OCI-LY7 (cell line): ENCODE measurements at regions not wholly inside any gene's neighbourhood (a gene's known extent, or its start where the extent isn't known, plus 50 kb on each side); places are given as distances from the start of the nearest gene placed in this dataset.

Experiments used
- BruUV-seq: library from RNA; stranded (reverse); fragments of 400-500 nt; replicated peaks from 2 replicates; lab custom pipeline; 2021; lab: Mats Ljungman, UMichigan
- CTCF ChIA-PET: fragments of 300-600 bp; sonication (Branson Sonifier 250); formaldehyde crosslinking; loops from one replicate; lab custom pipeline; 2022; ENCODE audit warnings: antibody characterized with exemption; ENCODE audit not compliant: unreplicated experiment; lab: Charles Lee
- POLR2A ChIA-PET: fragments of 300-600 bp; sonication (Branson Sonifier 250); formaldehyde crosslinking; loops from one replicate; lab custom pipeline; 2022; ENCODE audit warnings: antibody characterized with exemption; lab: Charles Lee
- DNase-seq: peaks from one replicate; pipeline ENCODE4 v3.0.0-alpha.2; 2015; ENCODE audit warnings: low spot score
- H2AFZ ChIP-seq: fragments of 200-600 bp; sonication (generic), shearing (Covaris generic); 2 replicates; pipeline ENCODE4 v1.6.1; 2014; ENCODE audit warnings: mild to moderate bottlenecking, antibody characterized with exemption, low read length, moderate library complexity
- H3K27ac ChIP-seq: fragments of 200-600 bp; sonication (generic); 2 replicates; pipeline ENCODE4 v1.5.1; 2014; ENCODE audit warnings: mixed run types, low read depth, mild to moderate bottlenecking, moderate library complexity, low read length, inconsistent platforms; ENCODE audit not compliant: poor library complexity, severe bottlenecking
- H3K36me3 ChIP-seq: fragments of 200-600 bp; sonication (generic); 2 replicates; pipeline ENCODE4 v1.6.1; 2014; ENCODE audit warnings: mild to moderate bottlenecking, antibody characterized with exemption, low read length, moderate library complexity, mixed read lengths; ENCODE audit not compliant: insufficient read depth
- H3K4me1 ChIP-seq: fragments of 200-600 bp; sonication (generic); 2 replicates; pipeline ENCODE4 v1.5.1; 2014; ENCODE audit warnings: mild to moderate bottlenecking, low read length; ENCODE audit not compliant: insufficient read depth, poor library complexity, severe bottlenecking
- H3K4me2 ChIP-seq: fragments of 200-600 bp; sonication (generic); 2 replicates; pipeline ENCODE4 v1.6.1; 2014; ENCODE audit warnings: mild to moderate bottlenecking, low read length
- H3K4me3 ChIP-seq: fragments of 200-600 bp; sonication (generic); 2 replicates; pipeline ENCODE4 v1.5.1; 2014; ENCODE audit warnings: mild to moderate bottlenecking, low read depth, low read length; ENCODE audit not compliant: poor library complexity, severe bottlenecking
- H3K79me2 ChIP-seq: fragments of 200-600 bp; sonication (generic); 2 replicates; pipeline ENCODE4 v1.6.1; 2016; ENCODE audit warnings: low read depth, mild to moderate bottlenecking, low read length, moderate library complexity, mixed read lengths; ENCODE audit not compliant: insufficient read depth
- H3K9me2 ChIP-seq: fragments of 200-600 bp; sonication (generic); 2 replicates; pipeline ENCODE4 v1.6.1; 2016; ENCODE audit warnings: mild to moderate bottlenecking, low read length, mixed read lengths; ENCODE audit not compliant: insufficient read depth
- H3K9me3 ChIP-seq: fragments of 200-600 bp; sonication (generic); 2 replicates; pipeline ENCODE4 v1.6.1; 2014; ENCODE audit warnings: mild to moderate bottlenecking, mixed run types, low read length, mixed read lengths
- H4K20me1 ChIP-seq: fragments of 200-600 bp; sonication (generic); 2 replicates; pipeline ENCODE4 v1.6.1; 2014; ENCODE audit warnings: mild to moderate bottlenecking, antibody characterized with exemption, low read length, moderate library complexity, mixed read lengths; ENCODE audit not compliant: insufficient read depth
- EZH2phosphoT487 ChIP-seq: fragments of 200-600 bp; sonication (generic); IDR thresholded peaks from 2 replicates; pipeline ENCODE4 v1.6.1; 2018; ENCODE audit warnings: low read depth, borderline replicate concordance, mild to moderate bottlenecking, mixed run types, antibody characterized with exemption, low read length, moderate library complexity, mixed read lengths
- intact Hi-C: fragments of 100-400 bp; cut with micrococcal nuclease; formaldehyde crosslinking; loops from one replicate; pipeline ENCODE4 v1.10.0; 2022; ENCODE audit not compliant: unreplicated experiment
- TF ChIP-seq, protein P1 (sequence below): fragments of 200-600 bp; sonication (generic); conservative IDR thresholded peaks from 2 replicates; pipeline ENCODE4 v1.5.1; 2014; ENCODE audit warnings: mild to moderate bottlenecking, antibody characterized with exemption, low read length, moderate library complexity, mixed read lengths

GRCh38 chr19:28426110-28426729, 786.7 kb downstream of the UQCRFS1 start:
- POLR2A ChIA-PET: interaction anchor here (1.6 kb wide), 1 partner anchor 25 kb away, joined by 5 read pairs; no protein-coding TSS in a partner anchor
- 0 out of 2 replicates have a peak overlapping the region, but pooled peaks have one; percentile 20 for H3K4me2 ChIP-seq
- DNase-seq: no peak
- peaks cover 73% of the 10 kb centered on the region for H3K4me1 ChIP-seq
- no peaks in the 10 kb centered on the region for H3K79me2 ChIP-seq
- peak overlapping the region; percentile 54 for H2AFZ ChIP-seq
- intact Hi-C loops: no loop called here
- H3K9me2 ChIP-seq: no peaks in the 10 kb centered on the region
- BruUV-seq: no TSS peak
- TF ChIP-seq, protein P1, sequence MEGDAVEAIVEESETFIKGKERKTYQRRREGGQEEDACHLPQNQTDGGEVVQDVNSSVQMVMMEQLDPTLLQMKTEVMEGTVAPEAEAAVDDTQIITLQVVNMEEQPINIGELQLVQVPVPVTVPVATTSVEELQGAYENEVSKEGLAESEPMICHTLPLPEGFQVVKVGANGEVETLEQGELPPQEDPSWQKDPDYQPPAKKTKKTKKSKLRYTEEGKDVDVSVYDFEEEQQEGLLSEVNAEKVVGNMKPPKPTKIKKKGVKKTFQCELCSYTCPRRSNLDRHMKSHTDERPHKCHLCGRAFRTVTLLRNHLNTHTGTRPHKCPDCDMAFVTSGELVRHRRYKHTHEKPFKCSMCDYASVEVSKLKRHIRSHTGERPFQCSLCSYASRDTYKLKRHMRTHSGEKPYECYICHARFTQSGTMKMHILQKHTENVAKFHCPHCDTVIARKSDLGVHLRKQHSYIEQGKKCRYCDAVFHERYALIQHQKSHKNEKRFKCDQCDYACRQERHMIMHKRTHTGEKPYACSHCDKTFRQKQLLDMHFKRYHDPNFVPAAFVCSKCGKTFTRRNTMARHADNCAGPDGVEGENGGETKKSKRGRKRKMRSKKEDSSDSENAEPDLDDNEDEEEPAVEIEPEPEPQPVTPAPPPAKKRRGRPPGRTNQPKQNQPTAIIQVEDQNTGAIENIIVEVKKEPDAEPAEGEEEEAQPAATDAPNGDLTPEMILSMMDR: no peak
- no peak for TF ChIP-seq EZH2phosphoT487
- CTCF ChIA-PET: interaction anchor here (1.0 kb wide), 1 partner anchor 17 kb away, joined by 3 read pairs; no protein-coding TSS in a partner anchor
- no peak overlapping the region for H3K27ac ChIP-seq
- peaks cover 5% of the 10 kb centered on the region; the same call in 1 of the 2 replicates for H3K9me3 ChIP-seq
- no peak overlapping the region for H3K4me3 ChIP-seq
- no peaks in the 10 kb centered on the region for H4K20me1 ChIP-seq
- no peaks in the 10 kb centered on the region for H3K36me3 ChIP-seq

- Histone ChIP-seq H3K36me3 (no peaks in the 10 kb centered on the region), H2AFZ (peak overlapping the region; percentile 55; the same call in 1 of the 2 replicates), H3K27ac (no peak overlapping the region), H4K20me1 (no peaks in the 10 kb centered on the region), H3K4me3 (no peak overlapping the region), H3K9me3 (peaks cover 5% of the 10 kb centered on the region; the same call in 1 of the 2 replicates), H3K79me2 (no peaks in the 10 kb centered on the region), H3K4me2 (peak overlapping the region; percentile 48), H3K4me1 (peaks cover 71% of the 10 kb centered on the region), H3K9me2 (no peaks in the 10 kb centered on the region)
- POLR2A ChIA-PET: interaction anchor here (0.7 to 1.2 kb wide), 2 partner anchors 10 to 34 kb away, joined by 4 read pairs; no protein-coding TSS in a partner anchor
- no peak for DNase-seq
- TF ChIP-seq, protein P1: no peak
- TF ChIP-seq EZH2phosphoT487: no peak
- intact Hi-C loops: no loop called here
- CTCF ChIA-PET: interaction anchor here (1.0 kb wide), 1 partner anchor 16 kb away, joined by 3 read pairs; no protein-coding TSS in a partner anchor
- BruUV-seq: no TSS peak
Measured at GRCh38 chr19:28425046-28425931, 787.7 kb downstream of the UQCRFS1 start.
